GM21576 (cell line): ENCODE measurements at regions not wholly inside any gene's neighbourhood (a gene's known extent, or its start where the extent isn't known, plus 50 kb on each side); places are given as distances from the start of the nearest gene placed in this dataset.
"Not testable (repeated sequence)": the region's sequence is repeated elsewhere in the genome, so short reads cannot be mapped to it uniquely, and the experiment has no call there.

Source experiments
- ATAC-seq: cut with Tn5 transposase; IDR thresholded peaks from one replicate; pipeline ENCODE4 v1.9.1; 2021; ENCODE audit warnings: mild to moderate bottlenecking, moderate library complexity; ENCODE audit not compliant: unreplicated experiment

DNA sequence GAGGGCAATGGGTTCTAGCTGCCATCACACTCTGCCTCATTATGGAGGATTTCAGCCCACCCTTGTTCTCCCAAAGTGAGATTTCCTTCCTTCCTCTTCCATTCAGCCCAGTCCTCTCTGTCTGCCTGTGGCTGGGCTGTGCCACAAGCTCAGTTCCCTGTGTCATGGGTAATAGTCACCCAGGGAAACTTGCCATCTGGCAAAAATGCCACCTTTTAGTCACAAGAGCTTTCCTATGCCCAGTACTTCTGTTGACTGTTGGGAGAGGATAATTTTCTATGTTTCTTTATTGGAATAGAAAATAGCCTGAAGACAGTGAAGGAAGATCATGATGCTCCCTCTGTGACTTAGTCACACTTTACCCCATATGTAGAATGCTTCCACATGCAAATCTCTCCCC is 71.4 kb downstream of the TLR4 start:
- ATAC-seq = no peak

DNA sequence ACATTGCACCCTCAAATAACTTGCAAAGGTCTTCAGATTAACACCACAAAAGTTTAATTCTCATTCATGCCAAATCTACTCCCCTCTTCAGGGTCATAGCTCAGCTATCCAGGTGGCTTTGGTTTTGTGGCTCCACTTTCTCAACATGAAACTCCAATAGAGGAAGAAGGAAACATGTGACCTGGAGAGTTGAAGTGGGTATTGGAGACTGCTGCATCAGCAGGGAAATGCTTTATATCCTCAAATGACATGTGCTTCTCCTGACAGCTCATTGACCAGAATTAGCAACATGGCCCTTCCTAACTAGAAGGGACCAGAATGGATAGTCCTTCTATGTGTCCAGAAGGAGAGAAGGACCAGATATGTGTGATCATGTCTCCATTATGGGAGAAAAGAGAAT is 73.6 kb downstream of the TLR4 start:
- peak; percentile 45 for ATAC-seq

DNA sequence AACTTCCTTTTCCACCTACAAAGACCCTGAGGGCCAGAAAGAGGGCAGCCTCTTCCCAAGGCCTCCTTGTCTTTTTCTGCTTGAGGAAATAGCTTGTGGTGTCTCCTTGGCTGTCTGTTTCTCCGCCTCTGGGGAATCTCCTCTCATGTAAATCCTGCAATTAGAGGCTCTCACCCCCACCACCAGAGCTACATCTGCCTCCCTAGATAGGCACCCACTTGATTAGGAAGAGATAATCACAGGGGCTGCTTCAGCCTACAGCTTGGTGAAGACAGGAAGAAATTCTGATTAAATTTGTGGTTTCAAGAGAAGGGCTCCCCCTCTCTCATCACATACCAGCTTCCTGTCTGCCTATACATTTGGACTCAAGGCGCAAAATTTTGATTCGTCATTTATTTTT is 75.6 kb downstream of the TLR4 start:
- no peak for ATAC-seq

GRCh38 chr9:117782931-117783788 is 79.0 kb downstream of the TLR4 start:
- ATAC-seq = peak; percentile 65

DNA sequence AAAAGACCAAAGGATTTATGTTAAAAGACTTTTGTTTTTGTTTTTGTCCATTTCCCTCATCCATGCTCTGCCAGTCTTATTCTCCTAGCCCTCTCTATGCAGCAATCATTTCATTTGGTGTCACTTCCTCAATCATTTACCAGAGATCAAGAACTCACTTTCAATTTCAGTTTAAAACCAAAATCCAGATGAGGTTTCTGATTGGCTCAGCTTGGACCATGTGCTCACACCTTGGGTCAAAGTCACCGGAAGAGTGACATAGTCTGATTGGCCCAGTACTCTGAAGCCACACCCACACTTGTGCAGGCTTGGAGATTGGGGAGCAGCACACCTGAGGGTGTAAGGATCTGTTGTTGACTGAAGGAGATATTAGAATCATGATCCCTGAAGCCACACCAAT is 79.6 kb downstream of the TLR4 start:
- ATAC-seq = peak; percentile 78

DNA sequence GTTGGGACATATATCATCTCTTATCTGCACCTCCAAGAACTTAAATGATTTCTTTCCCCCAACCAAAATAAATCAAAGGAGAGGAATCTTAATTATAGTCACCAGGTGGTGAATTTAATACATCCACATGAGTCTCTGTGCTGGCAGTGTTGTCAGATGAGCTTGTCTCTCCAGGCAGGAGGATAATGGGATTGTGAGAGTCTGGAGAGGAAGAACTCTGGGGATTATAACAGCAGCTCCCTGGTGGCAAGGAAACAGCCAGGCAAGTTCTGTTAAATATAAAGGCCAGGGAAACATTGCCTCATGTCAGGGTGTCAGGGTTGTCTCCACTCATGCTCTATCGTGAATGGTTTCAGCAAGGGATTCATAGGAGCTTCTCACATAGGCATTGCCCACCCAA is 80.8 kb downstream of the TLR4 start:
- ATAC-seq = no peak

DNA sequence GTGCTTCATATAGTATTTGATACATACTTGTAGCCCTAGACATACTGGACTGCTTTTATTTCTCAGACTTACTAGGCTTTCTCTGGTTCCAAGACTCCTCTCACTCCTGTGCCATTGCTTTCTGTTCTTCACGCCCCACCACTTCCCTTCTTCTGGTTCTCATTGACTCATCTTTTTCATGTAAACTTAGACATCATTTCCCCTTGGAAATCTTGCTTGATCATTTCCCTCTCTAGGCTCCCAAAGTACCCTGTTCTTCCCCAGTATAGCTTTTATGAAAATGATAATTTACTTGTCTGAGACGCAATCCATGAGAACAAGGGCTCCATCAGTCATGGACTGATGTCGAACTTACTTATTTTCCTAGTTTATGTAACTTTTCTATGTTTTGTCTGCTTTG is 83.5 kb downstream of the TLR4 start:
- ATAC-seq = no peak

GRCh38 chr9:117795271-117795670 is 91.1 kb downstream of the TLR4 start:
- no peak for ATAC-seq

DNA sequence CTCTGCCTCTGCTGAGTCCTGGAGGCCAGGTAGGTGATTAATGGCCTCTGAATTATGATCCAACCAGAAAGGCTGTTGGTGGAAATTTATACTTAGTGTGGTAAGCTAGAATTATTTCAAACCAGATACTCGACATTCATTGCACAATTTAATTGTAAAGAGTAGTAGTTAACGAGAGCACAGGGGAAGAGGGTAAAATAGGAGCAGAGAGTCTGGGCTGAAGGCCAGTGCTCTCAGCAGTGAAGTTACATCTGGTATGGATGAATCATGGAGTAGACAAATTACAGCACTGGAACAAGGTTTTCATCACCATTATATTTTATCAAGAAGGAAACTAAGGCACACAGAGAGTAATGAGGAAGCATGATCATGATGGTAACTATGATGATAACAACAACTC is 92.5 kb downstream of the TLR4 start:
- no peak for ATAC-seq

DNA sequence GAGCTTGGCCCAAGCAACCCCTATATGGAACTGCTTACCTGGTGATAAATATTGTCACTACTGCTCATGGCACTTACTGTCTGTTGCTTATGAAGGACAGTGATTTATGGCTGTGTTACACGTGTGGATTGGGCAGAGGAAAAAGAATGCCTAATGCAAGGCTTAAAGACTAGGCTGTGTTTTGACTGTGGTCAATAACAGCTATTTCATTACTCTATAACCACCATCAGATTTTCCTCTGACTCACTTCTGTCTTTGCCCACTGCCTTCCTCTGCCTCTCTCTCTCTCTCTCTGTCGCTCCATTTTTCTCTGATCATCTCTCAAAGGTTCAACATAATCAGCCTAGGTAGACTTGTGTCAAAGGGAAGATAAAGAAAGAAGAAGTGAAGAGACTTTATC is 96.2 kb downstream of the TLR4 start:
- ATAC-seq = no peak

DNA sequence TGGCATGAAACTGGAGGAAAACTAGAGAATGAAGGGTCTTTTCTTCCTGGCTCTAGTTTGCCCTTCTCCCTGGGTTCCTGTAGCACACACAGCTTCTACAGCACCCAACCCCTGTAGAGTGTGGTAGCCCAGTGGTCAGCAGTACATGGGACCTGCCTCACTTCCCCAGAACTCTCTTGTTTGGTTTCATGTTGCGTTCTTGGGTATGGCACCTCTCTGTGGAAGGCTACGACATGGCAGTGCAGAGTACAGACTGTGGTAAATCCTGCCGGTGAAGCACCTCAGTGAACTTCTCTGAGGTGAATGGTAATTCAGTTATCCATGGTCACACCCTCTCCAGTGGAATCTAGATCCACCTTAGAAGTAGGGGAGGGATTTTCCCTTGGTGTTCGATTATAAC is 105.5 kb downstream of the TLR4 start:
- ATAC-seq = no peak

DNA sequence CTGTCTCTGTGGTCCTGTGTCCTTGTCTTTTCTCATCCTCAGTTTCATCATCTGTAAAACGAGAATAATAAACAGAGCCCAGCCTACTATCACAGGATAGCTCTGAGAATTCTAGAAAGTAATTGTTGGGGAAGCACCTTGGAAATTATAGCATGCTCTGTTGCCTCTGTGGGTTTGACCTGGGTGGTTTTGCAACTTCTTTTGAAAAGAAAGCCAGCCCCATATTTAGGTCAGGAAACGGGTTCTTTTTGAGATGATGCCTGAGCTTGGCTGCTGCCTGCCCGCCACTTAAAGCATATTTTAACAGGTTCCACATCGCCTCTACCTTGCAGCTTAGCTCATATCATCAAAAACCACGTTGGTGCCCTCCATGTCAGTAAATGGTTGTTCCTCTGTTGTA is 111.1 kb downstream of the TLR4 start:
- ATAC-seq = no peak

- no peak for ATAC-seq
Observed at GRCh38 chr9:117815948-117816347, 111.7 kb downstream of the TLR4 start.

- no peak for ATAC-seq
Observed at GRCh38 chr9:117821954-117822353, 117.8 kb downstream of the TLR4 start.

DNA sequence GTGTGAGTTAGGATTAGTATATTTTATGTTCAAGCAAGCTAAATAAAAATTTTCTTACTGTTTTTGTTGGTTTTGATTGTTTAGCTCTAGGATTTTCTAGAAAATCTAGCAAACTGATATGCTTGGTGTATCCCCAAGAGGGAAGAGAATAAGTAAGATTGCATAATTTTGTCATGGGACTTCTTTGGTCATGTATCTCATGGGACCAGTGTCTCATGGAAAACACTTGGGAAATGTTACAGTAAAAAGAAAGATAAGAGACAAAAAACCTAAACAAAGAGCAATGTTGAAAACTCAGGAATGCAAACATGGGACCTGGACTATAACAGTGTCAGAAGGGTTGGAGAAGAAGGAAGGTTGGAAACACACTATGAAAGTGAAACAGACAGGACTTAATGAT is 119.4 kb downstream of the TLR4 start:
- no peak for ATAC-seq

- peak; percentile 99 for ATAC-seq
Observed at GRCh38 chr9:117825609-117826347, 121.6 kb downstream of the TLR4 start.

GRCh38 chr9:117826837-117827236 is 122.6 kb downstream of the TLR4 start:
- ATAC-seq = no peak

DNA sequence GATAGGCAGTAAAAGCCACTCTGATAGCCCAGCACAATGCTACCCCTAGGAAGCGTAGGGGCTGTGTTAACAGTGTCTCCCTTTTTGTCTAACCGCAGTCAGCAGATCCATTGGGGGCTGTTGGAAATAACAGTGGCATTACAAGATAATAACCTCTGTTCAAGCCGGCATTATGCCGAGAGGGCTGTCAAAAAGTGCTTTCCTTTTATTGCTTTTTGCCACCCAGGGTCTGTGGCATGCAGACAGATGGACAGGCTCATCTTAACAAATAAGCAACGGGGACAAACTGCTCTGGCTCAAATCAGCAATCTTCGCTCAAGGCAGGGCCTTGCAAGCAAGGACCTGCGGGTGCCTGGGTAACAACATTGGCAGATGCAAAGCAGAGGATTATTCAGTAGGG is 123.3 kb downstream of the TLR4 start:
- ATAC-seq = no peak

DNA sequence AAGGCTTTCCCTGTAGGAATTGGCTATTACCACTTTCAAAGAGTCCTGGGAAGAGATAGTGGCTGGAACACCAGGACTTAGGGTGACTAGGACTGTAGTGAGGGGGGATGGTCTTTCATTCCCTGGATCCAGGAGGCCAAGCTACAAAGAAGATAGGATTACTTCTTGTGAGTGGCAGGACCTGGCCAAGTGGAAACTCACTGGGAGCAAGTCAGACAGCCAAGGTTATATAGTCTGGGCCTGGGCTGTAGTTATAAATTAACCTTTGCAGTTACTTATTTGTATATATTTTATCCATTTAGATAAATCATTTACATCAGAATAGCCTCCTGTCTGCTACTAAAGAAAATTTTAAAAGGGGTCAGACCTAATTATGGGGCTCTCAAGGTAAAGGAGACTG is 124.3 kb downstream of the TLR4 start:
- ATAC-seq = no peak

GRCh38 chr9:117835798-117836197 is 131.6 kb downstream of the TLR4 start:
- ATAC-seq = peak; percentile 88

DNA sequence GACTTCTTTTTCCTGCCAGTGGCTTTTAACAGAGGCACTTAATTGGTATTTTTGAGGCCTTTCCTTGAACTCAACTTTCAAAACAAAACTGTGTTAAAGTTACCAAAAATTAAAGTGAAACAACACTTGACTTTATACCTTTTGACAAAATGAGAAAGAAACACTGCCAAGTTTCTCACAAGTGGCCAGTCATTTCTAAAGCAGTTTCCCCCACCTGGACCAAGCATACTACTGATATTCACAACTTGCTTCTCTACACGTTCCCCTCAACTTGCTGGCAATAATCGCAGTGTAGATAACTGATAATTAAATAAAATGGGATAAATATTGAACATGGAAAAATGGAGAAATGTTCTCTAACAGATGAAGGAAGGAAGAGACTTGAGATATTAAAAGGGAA is 135.7 kb downstream of the TLR4 start:
- ATAC-seq = no peak

GRCh38 chr9:117851836-117852461 is 147.7 kb downstream of the TLR4 start:
- ATAC-seq = not testable (repeated sequence)
